ENCODE measurements at regions not wholly inside any gene's neighbourhood (a gene's known extent, or its start where the extent isn't known, plus 50 kb on each side); places are given as distances from the start of the nearest gene placed in this dataset.

- TF ChIP-seq REST (IDR thresholded peaks at IDR 0.05; ENCODE audit: borderline replicate concordance) (no peak), CTCF (IDR thresholded peaks at IDR 0.05; ENCODE audit: poor library complexity, severe bottlenecking) (no peak), EZH2 (IDR thresholded peaks at IDR 0.05; ENCODE audit: borderline replicate concordance, insufficient read depth, low read length, poor library complexity, severe bottlenecking) (no peak)
These were observed 147.0 kb upstream of the SYT10 start for GRCh38 chr12:33586576-33586975.

Data from neural cell (in vitro differentiated cells).